H1 (cell line): ENCODE measurements at regions not wholly inside any gene's neighbourhood (a gene's known extent, or its start where the extent isn't known, plus 50 kb on each side); places are given as distances from the start of the nearest gene placed in this dataset.

Experiments
- KDM5A ChIP-seq: fragments of 200-600 bp; IDR thresholded peaks from 2 replicates; pipeline ENCODE4 v1.7.1; 2012; ENCODE audit warnings: mild to moderate bottlenecking, low read length, inconsistent platforms, mixed read lengths
- RNF2 ChIP-seq: fragments of 200-900, 300-1000 bp; sonication (generic); IDR thresholded peaks from 2 replicates; pipeline ENCODE4 v1.7.1; 2016; ENCODE audit warnings: borderline replicate concordance, low read depth, mild to moderate bottlenecking, antibody characterized with exemption, low read length; ENCODE audit not compliant: poor library complexity, severe bottlenecking; ENCODE audit errors: missing control alignments
- TF ChIP-seq, protein P1 (sequence below): IDR thresholded peaks from 2 replicates; pipeline ENCODE4 v1.6.1; 2012; ENCODE audit warnings: low read length, inconsistent platforms

- TF ChIP-seq, protein P1, sequence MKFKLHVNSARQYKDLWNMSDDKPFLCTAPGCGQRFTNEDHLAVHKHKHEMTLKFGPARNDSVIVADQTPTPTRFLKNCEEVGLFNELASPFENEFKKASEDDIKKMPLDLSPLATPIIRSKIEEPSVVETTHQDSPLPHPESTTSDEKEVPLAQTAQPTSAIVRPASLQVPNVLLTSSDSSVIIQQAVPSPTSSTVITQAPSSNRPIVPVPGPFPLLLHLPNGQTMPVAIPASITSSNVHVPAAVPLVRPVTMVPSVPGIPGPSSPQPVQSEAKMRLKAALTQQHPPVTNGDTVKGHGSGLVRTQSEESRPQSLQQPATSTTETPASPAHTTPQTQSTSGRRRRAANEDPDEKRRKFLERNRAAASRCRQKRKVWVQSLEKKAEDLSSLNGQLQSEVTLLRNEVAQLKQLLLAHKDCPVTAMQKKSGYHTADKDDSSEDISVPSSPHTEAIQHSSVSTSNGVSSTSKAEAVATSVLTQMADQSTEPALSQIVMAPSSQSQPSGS: no peak
- TF ChIP-seq KDM5A (no peak), RNF2 (no peak)
These were observed 247.6 kb upstream of the THSD7B start for GRCh38 chr2:136517716-136518115.
